OCI-LY1 (cell line): ENCODE measurements at regions not wholly inside any gene's neighbourhood (a gene's known extent, or its start where the extent isn't known, plus 50 kb on each side); places are given as distances from the start of the nearest gene placed in this dataset.

Experiments
- EZH2 ChIP-seq: fragments of 200-600 bp; sonication (generic), shearing (Covaris generic); IDR thresholded peaks from 2 replicates; pipeline ENCODE4 v1.8.0; 2017; ENCODE audit warnings: borderline replicate concordance, mixed run types, mild to moderate bottlenecking, antibody characterized with exemption, low read length, moderate library complexity, mixed read lengths
- TF ChIP-seq, protein P1 (sequence below): fragments of 200-600 bp; sonication (generic), shearing (Covaris generic); IDR thresholded peaks from 2 replicates; pipeline ENCODE4 v1.5.1; 2017; ENCODE audit warnings: mild to moderate bottlenecking, antibody characterized with exemption, low read length, moderate library complexity, mixed read lengths

GRCh38 chr9:107155244-107155817 lies 127.7 kb upstream of the RAD23B start:
- TF ChIP-seq, protein P1, sequence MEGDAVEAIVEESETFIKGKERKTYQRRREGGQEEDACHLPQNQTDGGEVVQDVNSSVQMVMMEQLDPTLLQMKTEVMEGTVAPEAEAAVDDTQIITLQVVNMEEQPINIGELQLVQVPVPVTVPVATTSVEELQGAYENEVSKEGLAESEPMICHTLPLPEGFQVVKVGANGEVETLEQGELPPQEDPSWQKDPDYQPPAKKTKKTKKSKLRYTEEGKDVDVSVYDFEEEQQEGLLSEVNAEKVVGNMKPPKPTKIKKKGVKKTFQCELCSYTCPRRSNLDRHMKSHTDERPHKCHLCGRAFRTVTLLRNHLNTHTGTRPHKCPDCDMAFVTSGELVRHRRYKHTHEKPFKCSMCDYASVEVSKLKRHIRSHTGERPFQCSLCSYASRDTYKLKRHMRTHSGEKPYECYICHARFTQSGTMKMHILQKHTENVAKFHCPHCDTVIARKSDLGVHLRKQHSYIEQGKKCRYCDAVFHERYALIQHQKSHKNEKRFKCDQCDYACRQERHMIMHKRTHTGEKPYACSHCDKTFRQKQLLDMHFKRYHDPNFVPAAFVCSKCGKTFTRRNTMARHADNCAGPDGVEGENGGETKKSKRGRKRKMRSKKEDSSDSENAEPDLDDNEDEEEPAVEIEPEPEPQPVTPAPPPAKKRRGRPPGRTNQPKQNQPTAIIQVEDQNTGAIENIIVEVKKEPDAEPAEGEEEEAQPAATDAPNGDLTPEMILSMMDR, result peak; percentile 28; the same call in 1 of the 2 replicates
- TF ChIP-seq EZH2, result no peak
